ENCODE measurements at regions not wholly inside any gene's neighbourhood (a gene's known extent, or its start where the extent isn't known, plus 50 kb on each side); places are given as distances from the start of the nearest gene placed in this dataset.

- TF ChIP-seq POLR2A (IDR thresholded peaks at IDR 0.05; ENCODE audit: low read depth, low read length), result no peak
- no peak for TF ChIP-seq POLR2AphosphoS5 (IDR thresholded peaks at IDR 0.05; ENCODE audit: low read depth, low read length)
- no peak for TF ChIP-seq TAF1 (IDR thresholded peaks at IDR 0.05; ENCODE audit: low read depth, low read length)
- TF ChIP-seq SPI1 (IDR thresholded peaks at IDR 0.05; ENCODE audit: low read depth, low read length), result no peak
- no peak for TF ChIP-seq PAX5 (IDR thresholded peaks at IDR 0.05; ENCODE audit: insufficient read depth, low read length, severe bottlenecking)
Observed at GRCh38 chr11:45054956-45055355, 91.5 kb upstream of the PRDM11 start.
